ENCODE measurements at regions not wholly inside any gene's neighbourhood (a gene's known extent, or its start where the extent isn't known, plus 50 kb on each side); places are given as distances from the start of the nearest gene placed in this dataset.

DNA sequence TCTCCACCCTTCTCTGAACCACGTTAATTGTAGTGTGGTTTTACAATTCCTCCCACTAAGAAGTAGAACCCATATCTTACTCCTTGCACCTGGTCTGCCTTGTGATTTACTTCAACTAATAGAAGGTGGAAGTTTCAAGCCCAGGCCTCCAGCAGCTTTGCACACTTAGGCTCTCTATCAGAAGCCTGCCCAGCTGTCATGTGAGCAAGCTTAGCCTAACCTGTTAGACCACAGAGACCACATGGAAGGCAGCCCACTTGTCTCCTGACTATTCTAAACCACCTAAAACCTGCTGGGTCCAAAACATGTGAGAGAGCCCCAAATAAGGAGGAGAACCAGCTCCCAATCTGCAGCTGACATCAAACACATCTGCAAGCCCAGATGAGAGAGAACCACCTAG, 127.6 kb upstream of the BTBD3 start:
- H3K4me1 ChIP-seq (ENCODE audit: low read depth, poor library complexity, severe bottlenecking), result peaks cover 62% of the 10 kb centered on the region
- no peak overlapping the region for H2AFZ ChIP-seq (ENCODE audit: low read depth)
- H3K79me2 ChIP-seq (ENCODE audit: insufficient read depth, low read depth), result no peaks in the 10 kb centered on the region
- peak overlapping the region; percentile 80 for H3K4me2 ChIP-seq
- peak overlapping the region; percentile 77 for H3K27ac ChIP-seq
- no peak for TF ChIP-seq CTCF (conservative IDR thresholded peaks at IDR 0.05; ENCODE audit: low read depth, low read length)
- H3K36me3 ChIP-seq (ENCODE audit: insufficient read depth), result no peaks in the 10 kb centered on the region
- H3K27me3 ChIP-seq (ENCODE audit: insufficient read depth, low read depth), result no peaks in the 10 kb centered on the region
- H3K4me3 ChIP-seq (IDR thresholded peaks at IDR 0.05; ENCODE audit: insufficient read depth, low read depth, low read length), result no peak overlapping the region
- H3K9ac ChIP-seq, result no peak overlapping the region
- no peaks in the 10 kb centered on the region for H4K20me1 ChIP-seq (ENCODE audit: insufficient read depth)

- H3K36me3 ChIP-seq (ENCODE audit: insufficient read depth), result no peaks in the 10 kb centered on the region
- H2AFZ ChIP-seq (ENCODE audit: low read depth), result no peak overlapping the region
- no peaks in the 10 kb centered on the region for H3K27me3 ChIP-seq (ENCODE audit: insufficient read depth, low read depth)
- no peaks in the 10 kb centered on the region for H4K20me1 ChIP-seq (ENCODE audit: insufficient read depth)
- H3K4me1 ChIP-seq (ENCODE audit: low read depth, poor library complexity, severe bottlenecking), result peaks cover 49% of the 10 kb centered on the region
- H3K4me2 ChIP-seq, result no peak overlapping the region
- H3K79me2 ChIP-seq (ENCODE audit: insufficient read depth, low read depth), result no peaks in the 10 kb centered on the region
- no peak overlapping the region for H3K4me3 ChIP-seq (IDR thresholded peaks at IDR 0.05; ENCODE audit: insufficient read depth, low read depth, low read length)
- no peak for TF ChIP-seq CTCF (conservative IDR thresholded peaks at IDR 0.05; ENCODE audit: low read depth, low read length)
- H3K9ac ChIP-seq, result no peak overlapping the region
- H3K27ac ChIP-seq, result no peak overlapping the region
Observed at GRCh38 chr20:11791316-11791715, 126.4 kb upstream of the BTBD3 start.

GRCh38 chr20:11791835-11792567, 125.7 kb upstream of the BTBD3 start:
- Histone ChIP-seq H3K4me3 (IDR thresholded peaks at IDR 0.05; ENCODE audit: insufficient read depth, low read depth, low read length) (no peak overlapping the region), H3K36me3 (ENCODE audit: insufficient read depth) (no peaks in the 10 kb centered on the region), H3K9ac (no peak overlapping the region), H4K20me1 (ENCODE audit: insufficient read depth) (no peaks in the 10 kb centered on the region), H3K27me3 (ENCODE audit: insufficient read depth, low read depth) (no peaks in the 10 kb centered on the region), H3K4me1 (ENCODE audit: low read depth, poor library complexity, severe bottlenecking) (peaks cover 45% of the 10 kb centered on the region), H2AFZ (ENCODE audit: low read depth) (no peak overlapping the region), H3K4me2 (no peak overlapping the region), H3K79me2 (ENCODE audit: insufficient read depth, low read depth) (no peaks in the 10 kb centered on the region), H3K27ac (no peak overlapping the region)
- no peak for TF ChIP-seq CTCF (conservative IDR thresholded peaks at IDR 0.05; ENCODE audit: low read depth, low read length)

DNA sequence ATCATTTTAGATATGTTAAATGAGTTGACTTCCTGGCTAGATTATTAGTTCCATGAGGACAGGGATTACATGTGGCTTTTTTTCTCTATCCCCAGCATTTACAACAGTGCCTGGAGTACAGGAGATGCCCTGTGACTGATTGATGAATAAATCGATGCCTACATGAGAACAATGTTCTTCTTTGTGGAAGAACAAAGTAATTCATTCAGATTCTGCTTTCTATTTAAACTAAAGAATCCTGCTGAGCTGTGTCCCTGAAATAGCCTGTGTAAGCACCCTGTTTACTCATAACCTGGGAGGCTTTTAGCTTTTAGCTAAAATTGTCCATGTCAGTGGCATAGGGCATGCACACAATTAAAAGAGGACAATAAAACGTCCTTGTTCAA, 125.1 kb upstream of the BTBD3 start:
- no peak overlapping the region for H2AFZ ChIP-seq (ENCODE audit: low read depth)
- no peaks in the 10 kb centered on the region for H3K79me2 ChIP-seq (ENCODE audit: insufficient read depth, low read depth)
- H3K9ac ChIP-seq, result no peak overlapping the region
- no peak overlapping the region for H3K4me3 ChIP-seq (IDR thresholded peaks at IDR 0.05; ENCODE audit: insufficient read depth, low read depth, low read length)
- no peak overlapping the region for H3K4me2 ChIP-seq
- no peaks in the 10 kb centered on the region for H3K27me3 ChIP-seq (ENCODE audit: insufficient read depth, low read depth)
- H3K27ac ChIP-seq, result no peak overlapping the region
- H3K4me1 ChIP-seq (ENCODE audit: low read depth, poor library complexity, severe bottlenecking), result peaks cover 45% of the 10 kb centered on the region
- H3K36me3 ChIP-seq (ENCODE audit: insufficient read depth), result no peaks in the 10 kb centered on the region
- no peaks in the 10 kb centered on the region for H4K20me1 ChIP-seq (ENCODE audit: insufficient read depth)
- no peak for TF ChIP-seq CTCF (conservative IDR thresholded peaks at IDR 0.05; ENCODE audit: low read depth, low read length)

Measured in KMS-11 (cell line).